Left kidney (tissue), 1 donor: ENCODE measurements at regions not wholly inside any gene's neighbourhood (a gene's known extent, or its start where the extent isn't known, plus 50 kb on each side); places are given as distances from the start of the nearest gene placed in this dataset.

Source experiments
- DNase-seq: peaks from one replicate; pipeline ENCODE4 v3.0.0-alpha.2; 2013

- DNase-seq, result no peak
These were observed 609.4 kb upstream of the PKN2 start for GRCh38 chr1:88074661-88075060.

- DNase-seq, result no peak
These were observed 608.3 kb upstream of the PKN2 start for GRCh38 chr1:88075813-88076212.

- peak; percentile 8 for DNase-seq
These were observed 605.0 kb upstream of the PKN2 start for GRCh38 chr1:88079036-88079435.

- DNase-seq, result no peak
These were observed 603.2 kb upstream of the PKN2 start for GRCh38 chr1:88080875-88081274.

- DNase-seq, result no peak
These were observed 595.6 kb upstream of the PKN2 start for GRCh38 chr1:88088481-88088880.

- no peak for DNase-seq
These were observed 594.1 kb upstream of the PKN2 start for GRCh38 chr1:88089961-88090360.

- DNase-seq, result no peak
These were observed 585.2 kb upstream of the PKN2 start for GRCh38 chr1:88098881-88099280.

- DNase-seq, result no peak
These were observed 583.0 kb upstream of the PKN2 start for GRCh38 chr1:88101041-88101440.

GRCh38 chr1:88104236-88104635 lies 579.8 kb upstream of the PKN2 start:
- DNase-seq, result no peak

- DNase-seq, result no peak
These were observed 579.2 kb upstream of the PKN2 start for GRCh38 chr1:88104886-88105285.

GRCh38 chr1:88111816-88112215 lies 572.3 kb upstream of the PKN2 start:
- DNase-seq, result no peak

- DNase-seq, result no peak
These were observed 566.5 kb upstream of the PKN2 start for GRCh38 chr1:88117597-88117996.

- no peak for DNase-seq
These were observed 565.8 kb upstream of the PKN2 start for GRCh38 chr1:88118176-88118845.

- no peak for DNase-seq
These were observed 559.5 kb upstream of the PKN2 start for GRCh38 chr1:88124614-88125013.

GRCh38 chr1:88126467-88126866 lies 557.6 kb upstream of the PKN2 start:
- no peak for DNase-seq

GRCh38 chr1:88133991-88134390 lies 550.1 kb upstream of the PKN2 start:
- DNase-seq, result no peak

- DNase-seq, result no peak
These were observed 548.8 kb upstream of the PKN2 start for GRCh38 chr1:88134983-88135921.

GRCh38 chr1:88139633-88140032 lies 544.4 kb upstream of the PKN2 start:
- DNase-seq, result no peak

- DNase-seq, result no peak
These were observed 543.7 kb upstream of the PKN2 start for GRCh38 chr1:88140325-88140724.

- no peak for DNase-seq
These were observed 542.5 kb upstream of the PKN2 start for GRCh38 chr1:88141499-88142074.

GRCh38 chr1:88145752-88146151 lies 538.3 kb upstream of the PKN2 start:
- DNase-seq, result no peak

- no peak for DNase-seq
These were observed 534.4 kb upstream of the PKN2 start for GRCh38 chr1:88149686-88150085.

GRCh38 chr1:88150330-88150729 lies 533.7 kb upstream of the PKN2 start:
- no peak for DNase-seq
